ENCODE measurements at regions not wholly inside any gene's neighbourhood (a gene's known extent, or its start where the extent isn't known, plus 50 kb on each side); places are given as distances from the start of the nearest gene placed in this dataset.

DNA sequence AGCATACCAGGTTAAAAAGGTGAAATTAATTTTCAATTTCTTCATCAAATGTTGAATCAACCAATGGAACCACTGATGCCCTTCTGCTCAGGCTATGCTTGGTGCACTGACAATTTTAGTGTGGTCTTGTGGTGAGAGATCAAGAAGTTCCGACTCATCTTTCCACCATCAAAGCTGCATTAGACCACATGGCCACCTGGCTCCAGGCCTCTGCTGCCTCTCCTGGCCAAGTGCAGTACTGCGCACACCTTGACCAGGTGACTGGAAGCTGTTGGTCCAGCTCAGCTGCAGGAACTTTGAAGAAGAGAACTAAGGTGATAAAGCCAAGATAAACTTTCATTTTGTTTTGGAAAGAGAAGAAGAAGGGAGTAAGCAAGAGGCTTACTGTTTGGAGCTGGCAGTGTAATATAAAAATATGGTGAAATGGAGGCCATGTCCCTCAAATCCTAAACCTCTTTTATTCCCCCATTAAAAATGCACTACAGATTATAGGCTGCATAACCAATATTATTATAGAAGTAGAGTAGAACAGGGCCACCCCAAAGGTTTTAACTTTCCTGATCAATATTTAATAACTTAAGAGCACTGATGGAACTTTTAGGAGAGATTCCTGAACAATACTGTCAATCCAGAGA lies 315.5 kb upstream of the C9orf72 start:
- intact Hi-C loops (cut with micrococcal nuclease) = loop anchor here (10.0 kb wide), 1 partner anchor 84 kb away; no protein-coding TSS in a partner anchor
- BruUV-seq (replicated peaks) = no TSS peak
- no peak overlapping the region for H2AFZ ChIP-seq (ENCODE audit: low read depth, low read length, poor library complexity, severe bottlenecking)
- peak; percentile 72 for ATAC-seq
- H3K4me2 ChIP-seq (ENCODE audit: low read length) = no peak overlapping the region
- no peaks in the 10 kb centered on the region for H3K27me3 ChIP-seq (ENCODE audit: insufficient read depth, low read length)
- H3K36me3 ChIP-seq (ENCODE audit: control insufficient read depth in 1 of 2, insufficient read depth in 2 of 2, low read length in 2 of 2) = no peaks in the 10 kb centered on the region
- RAD21 ChIA-PET (ENCODE audit: low non-redundant PET in 1 of 2, low total read pairs in 2 of 2, uncharacterized antibody in 2 of 2, unreplicated experiment in 2 of 2) = no interaction called here
- no peaks in the 10 kb centered on the region for H3K9me2 ChIP-seq (ENCODE audit: insufficient read depth)
- POLR2A ChIA-PET = no interaction called here
- peak; percentile 7 for DNase-seq (ENCODE audit: low read depth, low spot score)
- no peaks in the 10 kb centered on the region for H4K20me1 ChIP-seq (ENCODE audit: insufficient read depth)
- TF ChIP-seq, protein P1, sequence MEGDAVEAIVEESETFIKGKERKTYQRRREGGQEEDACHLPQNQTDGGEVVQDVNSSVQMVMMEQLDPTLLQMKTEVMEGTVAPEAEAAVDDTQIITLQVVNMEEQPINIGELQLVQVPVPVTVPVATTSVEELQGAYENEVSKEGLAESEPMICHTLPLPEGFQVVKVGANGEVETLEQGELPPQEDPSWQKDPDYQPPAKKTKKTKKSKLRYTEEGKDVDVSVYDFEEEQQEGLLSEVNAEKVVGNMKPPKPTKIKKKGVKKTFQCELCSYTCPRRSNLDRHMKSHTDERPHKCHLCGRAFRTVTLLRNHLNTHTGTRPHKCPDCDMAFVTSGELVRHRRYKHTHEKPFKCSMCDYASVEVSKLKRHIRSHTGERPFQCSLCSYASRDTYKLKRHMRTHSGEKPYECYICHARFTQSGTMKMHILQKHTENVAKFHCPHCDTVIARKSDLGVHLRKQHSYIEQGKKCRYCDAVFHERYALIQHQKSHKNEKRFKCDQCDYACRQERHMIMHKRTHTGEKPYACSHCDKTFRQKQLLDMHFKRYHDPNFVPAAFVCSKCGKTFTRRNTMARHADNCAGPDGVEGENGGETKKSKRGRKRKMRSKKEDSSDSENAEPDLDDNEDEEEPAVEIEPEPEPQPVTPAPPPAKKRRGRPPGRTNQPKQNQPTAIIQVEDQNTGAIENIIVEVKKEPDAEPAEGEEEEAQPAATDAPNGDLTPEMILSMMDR (IDR thresholded peaks at IDR 0.05 in 2 of 3, conservative IDR thresholded peaks at IDR 0.05 in 1 of 3; ENCODE audit: borderline replicate concordance in 1 of 3, insufficient read depth in 1 of 3, low read depth in 2 of 3, low read length in 2 of 3) = peak in 2 of 3 experiments; percentile 76 to 87; a peak in 4 of 6 replicates
- no peak for TF ChIP-seq EGR1 (IDR thresholded peaks at IDR 0.05; ENCODE audit: low read depth)
- TF ChIP-seq RAD21 (IDR thresholded peaks at IDR 0.05; ENCODE audit: low read depth) = no peak
- peak; percentile 75 for TF ChIP-seq TCF7L2 (IDR thresholded peaks at IDR 0.05; ENCODE audit: borderline replicate concordance, extremely low read depth, insufficient read depth, insufficient read length)
- TF ChIP-seq SIN3A (IDR thresholded peaks at IDR 0.05; ENCODE audit: low read depth) = no peak
- TF ChIP-seq CEBPB (IDR thresholded peaks at IDR 0.05; ENCODE audit: low read depth) = no peak
- H3K4me1 ChIP-seq (ENCODE audit: control insufficient read depth in 1 of 2, insufficient read depth in 2 of 2, low read length in 2 of 2) = no peaks in the 10 kb centered on the region
- CTCF ChIA-PET = interaction anchor here (0.6 kb wide), 1 partner anchor 8 kb away, joined by 3 read pairs; no protein-coding TSS in a partner anchor
- no peak overlapping the region for H3K27ac ChIP-seq (ENCODE audit: low read depth, low read length)
- no peak overlapping the region for H3K4me3 ChIP-seq (replicated peaks in 1 of 2; ENCODE audit: low read depth in 1 of 2, low read length in 2 of 2)
- no peaks in the 10 kb centered on the region for H3K9me3 ChIP-seq (ENCODE audit: control insufficient read depth in 1 of 2, insufficient read depth in 1 of 2, low read depth in 1 of 2, low read length in 2 of 2)
- H3K79me2 ChIP-seq (ENCODE audit: insufficient read depth, low read length) = no peaks in the 10 kb centered on the region
- no peak overlapping the region for H3K9ac ChIP-seq (ENCODE audit: low read length)

DNA sequence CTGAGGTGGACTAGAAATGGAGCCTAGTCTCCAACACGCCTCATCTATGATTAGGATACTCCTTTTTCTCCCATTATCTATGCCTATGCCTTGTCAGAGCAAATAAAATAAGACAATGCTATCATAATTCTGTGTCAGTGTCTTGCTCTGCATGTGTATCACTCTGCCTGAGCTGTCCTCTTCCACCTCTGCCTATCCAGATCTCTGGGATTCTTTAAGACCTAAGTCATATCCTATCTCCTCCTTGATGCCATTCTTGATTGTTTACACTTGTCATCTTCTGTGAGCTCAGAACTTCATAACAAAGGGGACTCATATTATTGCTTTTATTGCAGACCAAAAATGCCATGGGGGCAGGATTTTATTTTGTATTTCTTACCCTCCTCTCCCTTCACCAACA lies 351.2 kb upstream of the C9orf72 start:
- intact Hi-C loops (cut with micrococcal nuclease) = no loop called here
- no peak overlapping the region for H3K9ac ChIP-seq (ENCODE audit: low read length)
- ATAC-seq (no peak), DNase-seq (ENCODE audit: low read depth, low spot score) (no peak)
- H3K9me2 ChIP-seq (ENCODE audit: insufficient read depth) = no peaks in the 10 kb centered on the region
- H3K27ac ChIP-seq (ENCODE audit: low read depth, low read length) = no peak overlapping the region
- no peaks in the 10 kb centered on the region for H3K36me3 ChIP-seq (ENCODE audit: control insufficient read depth in 1 of 2, insufficient read depth in 2 of 2, low read length in 2 of 2)
- CTCF ChIA-PET = no interaction called here
- no TSS peak for BruUV-seq (replicated peaks)
- H4K20me1 ChIP-seq (ENCODE audit: insufficient read depth) = no peaks in the 10 kb centered on the region
- H3K4me3 ChIP-seq (replicated peaks in 1 of 2; ENCODE audit: low read depth in 1 of 2, low read length in 2 of 2) = no peak overlapping the region
- no peaks in the 10 kb centered on the region for H3K27me3 ChIP-seq (ENCODE audit: insufficient read depth, low read length)
- TF ChIP-seq ELF1 (IDR thresholded peaks at IDR 0.05; ENCODE audit: borderline replicate concordance, low read depth) = no peak
- no peak for TF ChIP-seq YY1 (IDR thresholded peaks at IDR 0.05; ENCODE audit: extremely low read depth, insufficient replicate concordance, low read depth, low read length)
- no peak for TF ChIP-seq POLR2A (IDR thresholded peaks at IDR 0.05; ENCODE audit: borderline replicate concordance, extremely low read depth, insufficient read depth, insufficient read length)
- no peak for TF ChIP-seq SRF (IDR thresholded peaks at IDR 0.05; ENCODE audit: low read depth)
- no peak for TF ChIP-seq FOSL1 (IDR thresholded peaks at IDR 0.05; ENCODE audit: low read depth)
- TF ChIP-seq, protein P2, sequence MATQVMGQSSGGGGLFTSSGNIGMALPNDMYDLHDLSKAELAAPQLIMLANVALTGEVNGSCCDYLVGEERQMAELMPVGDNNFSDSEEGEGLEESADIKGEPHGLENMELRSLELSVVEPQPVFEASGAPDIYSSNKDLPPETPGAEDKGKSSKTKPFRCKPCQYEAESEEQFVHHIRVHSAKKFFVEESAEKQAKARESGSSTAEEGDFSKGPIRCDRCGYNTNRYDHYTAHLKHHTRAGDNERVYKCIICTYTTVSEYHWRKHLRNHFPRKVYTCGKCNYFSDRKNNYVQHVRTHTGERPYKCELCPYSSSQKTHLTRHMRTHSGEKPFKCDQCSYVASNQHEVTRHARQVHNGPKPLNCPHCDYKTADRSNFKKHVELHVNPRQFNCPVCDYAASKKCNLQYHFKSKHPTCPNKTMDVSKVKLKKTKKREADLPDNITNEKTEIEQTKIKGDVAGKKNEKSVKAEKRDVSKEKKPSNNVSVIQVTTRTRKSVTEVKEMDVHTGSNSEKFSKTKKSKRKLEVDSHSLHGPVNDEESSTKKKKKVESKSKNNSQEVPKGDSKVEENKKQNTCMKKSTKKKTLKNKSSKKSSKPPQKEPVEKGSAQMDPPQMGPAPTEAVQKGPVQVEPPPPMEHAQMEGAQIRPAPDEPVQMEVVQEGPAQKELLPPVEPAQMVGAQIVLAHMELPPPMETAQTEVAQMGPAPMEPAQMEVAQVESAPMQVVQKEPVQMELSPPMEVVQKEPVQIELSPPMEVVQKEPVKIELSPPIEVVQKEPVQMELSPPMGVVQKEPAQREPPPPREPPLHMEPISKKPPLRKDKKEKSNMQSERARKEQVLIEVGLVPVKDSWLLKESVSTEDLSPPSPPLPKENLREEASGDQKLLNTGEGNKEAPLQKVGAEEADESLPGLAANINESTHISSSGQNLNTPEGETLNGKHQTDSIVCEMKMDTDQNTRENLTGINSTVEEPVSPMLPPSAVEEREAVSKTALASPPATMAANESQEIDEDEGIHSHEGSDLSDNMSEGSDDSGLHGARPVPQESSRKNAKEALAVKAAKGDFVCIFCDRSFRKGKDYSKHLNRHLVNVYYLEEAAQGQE (IDR thresholded peaks at IDR 0.05; ENCODE audit: low read depth) = no peak
- no peak for TF ChIP-seq SP1 (IDR thresholded peaks at IDR 0.05; ENCODE audit: low read depth)
- no peak for TF ChIP-seq EGR1 (IDR thresholded peaks at IDR 0.05; ENCODE audit: low read depth)
- TF ChIP-seq, protein P3, sequence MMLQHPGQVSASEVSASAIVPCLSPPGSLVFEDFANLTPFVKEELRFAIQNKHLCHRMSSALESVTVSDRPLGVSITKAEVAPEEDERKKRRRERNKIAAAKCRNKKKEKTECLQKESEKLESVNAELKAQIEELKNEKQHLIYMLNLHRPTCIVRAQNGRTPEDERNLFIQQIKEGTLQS (IDR thresholded peaks at IDR 0.05) = no peak
- TF ChIP-seq CBX3 (IDR thresholded peaks at IDR 0.05; ENCODE audit: low read depth) = no peak
- no peak for TF ChIP-seq EZH2 (IDR thresholded peaks at IDR 0.05)
- POLR2A ChIA-PET = no interaction called here
- no peak overlapping the region for H2AFZ ChIP-seq (ENCODE audit: low read depth, low read length, poor library complexity, severe bottlenecking)
- H3K79me2 ChIP-seq (ENCODE audit: insufficient read depth, low read length) = no peaks in the 10 kb centered on the region
- no peaks in the 10 kb centered on the region; a peak in 1 of 4 replicates for H3K9me3 ChIP-seq (ENCODE audit: control insufficient read depth in 1 of 2, insufficient read depth in 1 of 2, low read depth in 1 of 2, low read length in 2 of 2)
- RAD21 ChIA-PET (ENCODE audit: low non-redundant PET in 1 of 2, low total read pairs in 2 of 2, uncharacterized antibody in 2 of 2, unreplicated experiment in 2 of 2) = no interaction called here
- no peak overlapping the region for H3K4me2 ChIP-seq (ENCODE audit: low read length)
- no peaks in the 10 kb centered on the region for H3K4me1 ChIP-seq (ENCODE audit: control insufficient read depth in 1 of 2, insufficient read depth in 2 of 2, low read length in 2 of 2)
